ENCODE measurements at regions not wholly inside any gene's neighbourhood (a gene's known extent, or its start where the extent isn't known, plus 50 kb on each side); places are given as distances from the start of the nearest gene placed in this dataset.

DNA sequence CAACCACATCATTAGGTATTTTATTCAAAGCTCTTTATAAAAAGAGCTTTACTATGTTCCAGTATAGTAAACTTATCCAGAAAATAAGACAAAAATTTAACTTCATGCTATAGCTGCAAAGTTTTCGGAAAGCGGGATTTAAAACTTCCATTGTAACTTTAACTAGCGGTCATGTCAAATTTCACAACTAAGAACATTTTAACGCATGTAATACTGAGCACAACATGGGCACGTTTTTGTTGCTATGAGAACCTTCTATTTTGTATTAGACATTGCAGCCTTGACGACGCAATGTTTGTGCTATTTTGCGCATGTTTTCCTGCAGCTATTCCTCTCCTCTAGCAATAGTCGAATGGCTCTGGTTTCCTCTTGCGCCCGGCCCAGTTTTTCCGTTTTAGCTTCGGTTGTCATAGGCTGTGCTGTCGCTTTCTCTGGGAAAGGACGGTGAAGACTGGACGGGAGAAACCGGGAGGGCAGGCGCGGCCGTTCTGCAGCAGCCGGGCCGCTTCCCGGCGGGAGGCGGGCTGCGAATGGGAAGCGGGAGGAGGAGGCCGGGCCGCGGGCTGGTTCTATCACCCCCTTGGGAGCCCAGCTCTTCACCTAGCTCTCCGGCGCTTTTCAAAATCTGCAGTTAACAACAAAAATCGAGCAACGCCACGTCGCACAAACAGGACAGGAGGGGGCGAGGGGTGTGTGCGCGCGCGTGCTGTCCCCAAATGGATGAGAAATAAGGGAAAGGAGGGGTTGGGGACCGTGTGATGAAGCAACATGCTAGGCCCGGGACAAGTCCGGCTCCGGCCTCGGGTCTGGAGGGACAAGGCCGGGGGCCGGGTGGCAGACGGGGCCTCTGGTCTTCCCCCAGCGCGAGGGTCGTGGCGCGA, 105.3 kb upstream of the HNRNPU start:
- H3K27ac ChIP-seq (ENCODE audit: low read length): peak overlapping the region; percentile 91

DNA sequence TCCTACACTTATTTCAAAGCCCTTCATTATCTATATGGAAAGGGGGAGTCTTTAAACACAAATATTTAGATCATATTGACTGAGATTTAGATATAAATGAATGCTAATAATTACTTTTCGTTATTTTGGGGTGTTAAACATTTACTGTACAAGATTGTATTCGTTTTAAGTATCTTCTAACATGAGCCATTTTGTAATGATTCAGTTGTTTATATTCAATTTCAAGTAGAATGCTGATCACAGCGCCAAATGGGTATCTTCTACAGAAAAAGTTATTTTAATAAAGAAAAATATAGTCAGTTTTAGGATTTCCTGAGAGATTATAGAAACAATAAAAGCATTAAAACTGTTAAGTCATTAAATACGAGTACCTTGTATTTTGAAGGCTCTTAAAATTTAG, 104.5 kb upstream of the HNRNPU start:
- Histone ChIP-seq H3K9me3 (ENCODE audit: insufficient read depth, low read length) (no peaks in the 10 kb centered on the region), H3K4me2 (ENCODE audit: low read length) (peak overlapping the region; percentile 78), H3K27ac (ENCODE audit: low read length) (no peak overlapping the region), H3K9ac (ENCODE audit: low read length) (no peak overlapping the region), H3K4me3 (ENCODE audit: low read length) (peak overlapping the region; percentile 75), H4K20me1 (ENCODE audit: insufficient read depth, low read length) (no peaks in the 10 kb centered on the region), H3K4me1 (ENCODE audit: low read length) (peaks cover 27% of the 10 kb centered on the region), H2AFZ (ENCODE audit: low read depth, low read length) (no peak overlapping the region), H3K36me3 (replicated peaks; ENCODE audit: low read depth, low read length) (no peaks in the 10 kb centered on the region), H3K79me2 (ENCODE audit: low read length) (peaks cover 3% of the 10 kb centered on the region; the same call in 1 of the 2 replicates), H3K27me3 (ENCODE audit: low read depth, low read length) (no peaks in the 10 kb centered on the region)
- TF ChIP-seq, protein P1, sequence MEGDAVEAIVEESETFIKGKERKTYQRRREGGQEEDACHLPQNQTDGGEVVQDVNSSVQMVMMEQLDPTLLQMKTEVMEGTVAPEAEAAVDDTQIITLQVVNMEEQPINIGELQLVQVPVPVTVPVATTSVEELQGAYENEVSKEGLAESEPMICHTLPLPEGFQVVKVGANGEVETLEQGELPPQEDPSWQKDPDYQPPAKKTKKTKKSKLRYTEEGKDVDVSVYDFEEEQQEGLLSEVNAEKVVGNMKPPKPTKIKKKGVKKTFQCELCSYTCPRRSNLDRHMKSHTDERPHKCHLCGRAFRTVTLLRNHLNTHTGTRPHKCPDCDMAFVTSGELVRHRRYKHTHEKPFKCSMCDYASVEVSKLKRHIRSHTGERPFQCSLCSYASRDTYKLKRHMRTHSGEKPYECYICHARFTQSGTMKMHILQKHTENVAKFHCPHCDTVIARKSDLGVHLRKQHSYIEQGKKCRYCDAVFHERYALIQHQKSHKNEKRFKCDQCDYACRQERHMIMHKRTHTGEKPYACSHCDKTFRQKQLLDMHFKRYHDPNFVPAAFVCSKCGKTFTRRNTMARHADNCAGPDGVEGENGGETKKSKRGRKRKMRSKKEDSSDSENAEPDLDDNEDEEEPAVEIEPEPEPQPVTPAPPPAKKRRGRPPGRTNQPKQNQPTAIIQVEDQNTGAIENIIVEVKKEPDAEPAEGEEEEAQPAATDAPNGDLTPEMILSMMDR (IDR thresholded peaks at IDR 0.05; ENCODE audit: low read depth, low read length): no peak
- no peak for TF ChIP-seq EZH2phosphoT487 (IDR thresholded peaks at IDR 0.05; ENCODE audit: low read depth)

More for the DNA sequence above, 105.3 kb upstream of the HNRNPU start:
- Histone ChIP-seq H2AFZ (ENCODE audit: low read depth, low read length) (peak overlapping the region; percentile 15; the same call in 1 of the 2 replicates), H3K36me3 (replicated peaks; ENCODE audit: low read depth, low read length) (no peaks in the 10 kb centered on the region), H3K9ac (ENCODE audit: low read length) (peak overlapping the region; percentile 86), H3K4me2 (ENCODE audit: low read length) (peak overlapping the region; percentile 78), H3K4me1 (ENCODE audit: low read length) (peaks cover 19% of the 10 kb centered on the region), H4K20me1 (ENCODE audit: insufficient read depth, low read length) (no peaks in the 10 kb centered on the region), H3K27me3 (ENCODE audit: low read depth, low read length) (no peaks in the 10 kb centered on the region), H3K9me3 (ENCODE audit: insufficient read depth, low read length) (no peaks in the 10 kb centered on the region), H3K79me2 (ENCODE audit: low read length) (peaks cover 3% of the 10 kb centered on the region; the same call in 1 of the 2 replicates), H3K4me3 (ENCODE audit: low read length) (peak overlapping the region; percentile 75)
- TF ChIP-seq, protein P1 (IDR thresholded peaks at IDR 0.05; ENCODE audit: low read depth, low read length): no peak
- no peak for TF ChIP-seq EZH2phosphoT487 (IDR thresholded peaks at IDR 0.05; ENCODE audit: low read depth)

DNA sequence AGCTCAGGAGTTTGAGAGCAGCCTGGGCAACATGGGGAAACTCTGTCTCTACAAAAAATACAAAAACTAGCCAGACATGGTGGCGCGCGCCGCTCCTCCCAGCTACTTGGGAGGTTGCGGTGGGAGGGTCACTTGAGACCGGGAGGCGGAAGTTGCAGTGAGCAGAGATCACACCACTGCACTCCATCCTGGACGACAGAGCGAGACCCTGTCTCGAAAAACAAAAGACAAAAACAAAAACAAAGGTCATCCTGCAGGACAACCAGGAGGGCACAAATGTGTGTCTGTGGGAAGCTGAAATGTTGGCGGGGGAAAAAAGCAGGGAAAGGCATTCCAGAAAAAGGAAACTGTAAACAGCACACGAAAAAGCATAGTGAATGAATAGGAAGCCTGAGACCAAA, 104.1 kb upstream of the HNRNPU start:
- H3K79me2 ChIP-seq (ENCODE audit: low read length): peaks cover 3% of the 10 kb centered on the region; the same call in 1 of the 2 replicates
- H4K20me1 ChIP-seq (ENCODE audit: insufficient read depth, low read length): no peaks in the 10 kb centered on the region
- peaks cover 31% of the 10 kb centered on the region for H3K4me1 ChIP-seq (ENCODE audit: low read length)
- no peak overlapping the region for H3K27ac ChIP-seq (ENCODE audit: low read length)
- H3K4me3 ChIP-seq (ENCODE audit: low read length): no peak overlapping the region
- no peak overlapping the region for H2AFZ ChIP-seq (ENCODE audit: low read depth, low read length)
- H3K36me3 ChIP-seq (replicated peaks; ENCODE audit: low read depth, low read length): no peaks in the 10 kb centered on the region
- H3K9ac ChIP-seq (ENCODE audit: low read length): no peak overlapping the region
- H3K4me2 ChIP-seq (ENCODE audit: low read length): no peak overlapping the region
- TF ChIP-seq, protein P1 (IDR thresholded peaks at IDR 0.05; ENCODE audit: low read depth, low read length): no peak
- no peak for TF ChIP-seq EZH2phosphoT487 (IDR thresholded peaks at IDR 0.05; ENCODE audit: low read depth)
- no peaks in the 10 kb centered on the region for H3K9me3 ChIP-seq (ENCODE audit: insufficient read depth, low read length)
- no peaks in the 10 kb centered on the region for H3K27me3 ChIP-seq (ENCODE audit: low read depth, low read length)

DNA sequence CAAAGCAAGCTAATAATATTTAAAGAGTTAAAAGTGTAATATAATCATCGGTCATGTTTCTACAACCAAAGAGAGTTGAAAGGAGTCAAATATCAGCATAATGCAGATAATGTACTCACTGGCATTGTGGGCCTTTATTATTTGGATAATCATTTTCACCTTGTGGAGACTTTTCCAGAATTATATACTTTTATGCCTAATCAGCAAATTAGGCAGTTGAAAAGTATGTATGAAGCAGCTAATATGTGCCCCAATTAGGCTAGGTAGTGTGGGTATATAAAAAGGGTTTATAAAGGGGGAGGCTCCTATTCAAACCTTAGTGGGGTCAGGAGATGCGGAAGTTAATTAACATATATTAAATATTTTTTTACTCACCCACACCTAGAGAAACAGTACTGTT, 102.8 kb upstream of the HNRNPU start:
- Histone ChIP-seq H3K4me3 (ENCODE audit: low read length) (no peak overlapping the region), H3K79me2 (ENCODE audit: low read length) (peaks cover 2% of the 10 kb centered on the region; the same call in 1 of the 2 replicates), H4K20me1 (ENCODE audit: insufficient read depth, low read length) (no peaks in the 10 kb centered on the region), H3K27me3 (ENCODE audit: low read depth, low read length) (no peaks in the 10 kb centered on the region), H3K9me3 (ENCODE audit: insufficient read depth, low read length) (no peaks in the 10 kb centered on the region), H3K4me1 (ENCODE audit: low read length) (peaks cover 37% of the 10 kb centered on the region), H2AFZ (ENCODE audit: low read depth, low read length) (no peak overlapping the region), H3K9ac (ENCODE audit: low read length) (no peak overlapping the region), H3K27ac (ENCODE audit: low read length) (no peak overlapping the region), H3K4me2 (ENCODE audit: low read length) (no peak overlapping the region), H3K36me3 (replicated peaks; ENCODE audit: low read depth, low read length) (no peaks in the 10 kb centered on the region)
- TF ChIP-seq, protein P1 (IDR thresholded peaks at IDR 0.05; ENCODE audit: low read depth, low read length): no peak
- TF ChIP-seq EZH2phosphoT487 (IDR thresholded peaks at IDR 0.05; ENCODE audit: low read depth): no peak
